Inflammatory macrophage (primary cell): ENCODE measurements at regions not wholly inside any gene's neighbourhood (a gene's known extent, or its start where the extent isn't known, plus 50 kb on each side); places are given as distances from the start of the nearest gene placed in this dataset.
"Not testable (repeated sequence)": the region's sequence is repeated elsewhere in the genome, so short reads cannot be mapped to it uniquely, and the experiment has no call there.

Experiments used
- DNase-seq, 2 donors: peaks; one replicate each; pipeline ENCODE4 v3.0.0-alpha.2; 2020 to 2022

DNA sequence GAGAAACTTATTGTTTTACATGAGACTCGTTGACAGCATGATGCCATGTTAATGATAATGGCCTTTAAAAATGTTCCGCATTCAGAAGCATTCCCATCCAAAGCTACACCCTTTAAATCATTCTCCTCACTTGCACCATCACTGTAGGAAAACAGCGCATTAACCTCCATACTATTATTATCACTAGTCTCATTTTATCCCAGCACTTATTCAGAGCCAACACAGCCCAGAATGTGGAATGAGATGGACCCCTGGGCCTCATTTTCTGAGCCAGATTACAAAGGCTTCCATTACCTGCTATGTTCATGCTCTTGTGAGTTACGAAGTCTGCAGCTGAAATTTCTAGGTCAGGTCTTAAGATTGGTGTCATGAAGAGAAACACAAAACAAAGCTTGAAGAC is 159.4 kb downstream of the HS3ST3A1 start:
- DNase-seq: no peak

DNA sequence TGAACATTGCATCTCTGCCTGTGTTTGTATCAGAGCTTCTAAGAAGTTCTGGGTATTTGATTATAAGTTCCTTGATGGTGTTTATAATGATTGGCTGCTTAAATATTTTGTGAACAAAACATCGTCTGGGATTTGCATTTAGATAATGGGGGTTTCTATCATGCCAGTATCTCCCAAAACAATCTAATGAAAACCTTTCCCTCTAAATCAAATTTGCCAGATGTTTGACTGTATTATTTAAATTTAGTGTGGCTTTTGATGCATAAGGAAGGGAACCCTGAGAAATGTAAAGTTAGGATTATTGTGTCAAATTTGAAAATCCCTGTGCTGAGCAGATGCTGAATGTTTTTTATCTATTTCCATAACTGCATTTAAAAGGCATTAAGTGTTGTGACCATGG is 159.9 kb downstream of the HS3ST3A1 start:
- no peak for DNase-seq

DNA sequence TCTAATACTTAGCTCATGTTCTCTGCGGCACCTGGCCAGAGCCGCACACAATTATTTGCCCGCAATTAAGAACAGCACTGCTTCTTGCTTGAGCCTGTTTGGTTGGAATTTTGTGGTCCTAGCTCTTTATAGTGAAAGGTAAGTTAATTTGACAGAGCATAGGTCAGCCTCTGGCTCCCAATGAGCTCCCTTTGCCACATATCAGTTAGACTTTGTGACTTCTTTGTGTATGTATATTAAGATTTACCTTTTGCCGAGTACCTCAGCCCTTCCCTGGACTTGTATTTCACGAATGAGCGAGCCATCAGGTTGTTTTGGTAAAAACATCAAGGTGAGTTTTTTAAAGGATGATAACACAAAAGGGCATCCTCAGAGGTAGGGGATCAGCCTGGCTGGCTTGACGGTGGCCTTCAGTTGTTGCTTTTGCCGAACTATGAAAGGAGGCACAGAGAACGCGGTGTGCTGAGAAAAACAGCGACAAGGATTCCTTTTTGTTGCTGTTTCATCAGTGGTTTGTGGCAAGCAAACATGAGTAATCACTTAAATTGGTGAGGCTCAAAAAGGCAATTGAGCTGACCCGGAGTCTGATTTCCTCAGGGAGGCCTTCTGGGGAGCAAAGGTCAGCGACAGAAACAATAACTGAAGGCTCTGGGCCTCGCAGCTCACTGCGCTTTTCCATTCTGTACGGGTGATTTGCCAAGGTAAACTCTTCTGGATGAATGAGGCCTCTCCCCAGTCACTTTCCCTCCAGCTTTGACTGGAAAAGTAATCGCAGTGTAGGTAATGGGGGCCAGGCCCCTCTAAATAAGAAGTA is 163.6 kb downstream of the HS3ST3A1 start:
- no peak for DNase-seq

DNA sequence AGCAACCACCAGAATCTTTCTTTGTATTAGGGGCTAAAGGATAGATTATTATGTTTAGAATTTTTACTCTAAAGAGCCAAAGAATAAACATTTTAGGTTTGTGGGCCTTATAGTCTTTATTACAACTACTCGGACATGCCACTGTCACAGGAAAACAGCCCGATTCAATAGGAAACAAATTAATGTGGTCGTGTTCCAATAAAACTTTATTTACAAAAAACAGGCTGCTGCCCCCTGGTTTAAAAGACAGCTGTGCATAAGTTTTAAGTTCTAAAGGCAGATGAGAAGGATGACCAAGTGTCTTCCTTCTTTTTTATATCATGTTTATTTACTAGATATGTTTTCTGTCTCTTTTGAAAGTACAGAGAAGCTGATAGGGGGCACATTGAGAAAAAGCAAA is 166.5 kb downstream of the HS3ST3A1 start:
- DNase-seq: no peak

DNA sequence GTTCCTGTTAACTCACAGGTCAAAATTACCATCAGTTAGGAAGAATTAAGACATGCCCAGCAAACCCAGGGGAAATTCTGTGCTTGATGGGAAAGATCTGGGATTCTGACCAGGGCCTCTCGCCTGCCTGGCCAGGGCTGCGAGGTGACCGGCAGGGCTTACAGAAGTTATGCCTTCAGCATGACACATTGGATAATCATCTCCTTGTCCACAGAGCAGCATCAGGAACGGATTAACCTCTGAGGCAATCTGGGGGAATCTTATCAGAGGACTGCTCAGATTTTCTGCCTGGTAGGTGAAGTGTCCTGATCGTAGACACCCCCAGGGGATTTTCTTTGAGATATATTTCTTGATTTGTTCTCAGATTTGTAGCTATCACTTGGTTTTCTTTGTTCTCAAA is 172.5 kb downstream of the HS3ST3A1 start:
- DNase-seq: no peak

DNA sequence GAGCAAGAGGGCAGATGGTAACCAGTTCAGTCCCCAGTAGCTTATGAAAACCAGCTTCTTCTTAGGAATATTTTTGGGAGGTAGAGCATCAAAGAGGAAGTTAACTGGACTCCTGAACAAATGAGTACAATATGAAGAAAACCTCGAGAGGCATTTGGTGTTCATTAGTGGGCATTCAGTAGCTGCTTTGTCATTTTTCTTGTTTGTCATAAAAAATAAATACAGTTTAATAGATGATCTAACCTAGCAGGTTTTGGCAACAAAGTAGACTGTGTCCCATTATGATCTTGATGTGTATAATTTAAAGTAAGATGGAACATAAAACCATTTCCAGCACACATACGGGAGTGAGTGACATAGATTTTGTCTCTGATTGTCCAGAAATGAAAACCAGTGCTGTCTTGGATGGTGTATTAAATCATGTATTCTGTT is 173.1 kb downstream of the HS3ST3A1 start:
- no peak for DNase-seq

DNA sequence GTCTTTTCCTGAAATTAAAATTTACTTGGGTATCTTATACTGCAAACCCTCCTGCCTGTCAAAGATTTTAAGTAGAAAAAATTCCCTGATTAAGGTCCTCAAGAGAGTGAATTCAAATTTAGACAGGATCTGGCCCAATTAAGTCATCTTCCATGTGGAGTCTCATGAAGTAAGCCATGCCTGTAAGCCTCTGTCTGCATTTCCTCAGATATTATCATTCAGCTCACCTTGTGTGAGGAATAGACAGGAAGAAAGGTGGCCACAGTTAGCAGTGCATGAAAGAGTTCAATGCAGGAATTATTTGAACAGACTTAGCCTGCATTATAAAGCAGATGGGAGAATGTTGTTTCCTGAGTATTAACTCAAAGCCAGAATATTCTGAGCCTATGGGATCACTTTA is 174.7 kb downstream of the HS3ST3A1 start:
- DNase-seq: no peak

DNA sequence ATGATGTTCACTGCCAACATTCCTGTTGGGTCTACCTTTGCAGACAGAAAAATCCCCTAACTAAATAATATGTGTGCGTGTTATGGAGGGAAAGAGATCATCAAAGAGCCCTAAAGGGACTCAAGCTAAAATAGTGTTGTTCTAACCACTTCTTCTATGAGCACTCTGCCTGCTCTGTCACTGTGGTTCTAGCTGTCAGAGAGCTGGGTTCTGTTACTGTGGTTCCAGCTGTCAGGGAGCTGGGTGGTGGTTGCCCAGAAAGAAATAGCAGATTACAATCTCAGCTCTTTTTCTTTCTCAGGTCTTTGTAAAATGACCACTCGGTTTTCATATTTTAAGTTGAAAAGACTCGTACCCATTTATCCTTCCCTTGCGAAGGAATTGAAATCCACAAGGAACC is 176.3 kb downstream of the HS3ST3A1 start:
- DNase-seq: no peak

- no peak for DNase-seq
These were observed 180.1 kb downstream of the HS3ST3A1 start for GRCh38 chr17:13421581-13422130.

DNA sequence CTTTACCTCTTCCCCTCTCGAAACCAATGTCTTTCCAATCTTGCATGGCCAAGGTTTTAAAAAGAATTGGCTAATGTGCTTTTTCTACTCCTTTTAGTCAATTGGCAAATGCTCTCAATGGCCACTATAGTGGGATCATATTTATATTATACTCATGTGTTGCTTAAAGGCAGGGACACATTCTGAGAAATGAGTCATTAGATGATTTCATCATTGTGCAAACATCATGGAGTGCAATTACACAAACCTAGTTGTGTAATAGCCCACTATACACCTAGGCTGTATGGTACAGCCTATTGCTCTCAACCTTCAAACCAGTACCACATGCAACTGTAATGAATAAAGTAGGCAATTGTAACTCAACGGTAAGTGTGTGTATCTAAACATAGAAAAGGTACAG is 180.9 kb downstream of the HS3ST3A1 start:
- peak; percentile 25 to 77 for DNase-seq

- DNase-seq: peak; percentile 35 to 51
These were observed 181.3 kb downstream of the HS3ST3A1 start for GRCh38 chr17:13420418-13420826.

DNA sequence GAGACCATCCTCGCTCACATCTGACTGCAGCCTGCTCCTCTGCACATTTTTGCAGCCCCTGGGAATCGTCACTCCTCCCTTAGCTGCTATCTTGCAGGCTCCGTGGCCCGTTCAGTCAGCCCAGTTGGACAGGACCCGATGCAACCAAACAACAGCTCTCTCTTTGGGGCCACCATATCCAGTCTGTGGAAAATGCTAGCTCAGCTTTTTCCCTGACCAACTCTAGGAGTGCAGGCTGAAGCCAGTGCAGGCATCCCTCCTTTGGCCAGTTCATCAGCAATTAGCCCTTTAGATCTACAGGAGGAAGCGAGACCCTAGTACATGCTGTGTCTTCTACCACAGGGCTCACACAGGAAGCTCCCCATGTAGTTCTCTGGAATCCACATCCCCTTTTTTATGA is 182.1 kb downstream of the HS3ST3A1 start:
- no peak for DNase-seq

DNA sequence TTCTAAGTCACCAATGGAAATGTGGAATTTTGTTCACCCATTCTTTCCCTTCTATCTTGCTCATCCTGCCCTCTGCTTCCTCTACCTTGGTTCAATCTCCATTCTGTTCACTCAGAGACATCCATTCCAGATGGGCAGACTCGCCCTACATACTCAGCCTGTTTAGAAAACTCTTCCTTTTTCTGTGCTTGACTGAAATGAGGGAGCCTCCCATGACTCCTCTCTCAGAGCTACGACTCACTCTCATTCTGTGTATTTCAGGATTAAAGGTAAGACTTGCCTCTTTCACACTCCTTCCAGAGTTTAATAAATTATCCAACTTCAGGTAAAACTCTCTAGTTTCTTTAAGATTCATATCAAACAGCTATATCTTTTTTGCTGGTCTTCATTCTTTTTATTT is 182.8 kb downstream of the HS3ST3A1 start:
- no peak for DNase-seq

GRCh38 chr17:13417381-13417950 is 184.3 kb downstream of the HS3ST3A1 start:
- DNase-seq: no peak

GRCh38 chr17:13416748-13417363 is 184.9 kb downstream of the HS3ST3A1 start:
- no peak for DNase-seq

- peak; percentile 45 to 51 for DNase-seq
These were observed 185.8 kb downstream of the HS3ST3A1 start for GRCh38 chr17:13415871-13416416.

GRCh38 chr17:13415200-13415599 is 186.5 kb downstream of the HS3ST3A1 start:
- DNase-seq: not testable (repeated sequence)

GRCh38 chr17:13413001-13413400 is 188.7 kb downstream of the HS3ST3A1 start:
- no peak for DNase-seq

DNA sequence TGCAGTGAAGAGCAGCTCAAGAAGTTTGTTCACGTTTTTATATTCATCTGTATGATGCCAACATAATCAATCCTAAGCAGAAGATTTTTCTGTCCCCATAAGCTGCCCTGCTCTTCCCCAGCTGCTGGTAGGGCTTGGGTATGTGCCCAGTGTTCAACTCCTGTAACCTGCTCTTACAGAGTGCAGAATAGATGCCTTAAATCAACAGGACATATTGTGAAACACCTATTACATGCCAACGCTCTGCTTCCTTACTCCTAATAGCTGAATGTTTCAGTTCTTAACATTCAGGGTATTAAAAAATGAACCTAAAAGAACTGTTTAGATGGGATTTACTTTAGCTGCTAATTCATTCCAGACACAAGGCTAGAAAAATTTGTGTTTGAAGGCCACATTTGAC is 190.9 kb downstream of the HS3ST3A1 start:
- DNase-seq: no peak

DNA sequence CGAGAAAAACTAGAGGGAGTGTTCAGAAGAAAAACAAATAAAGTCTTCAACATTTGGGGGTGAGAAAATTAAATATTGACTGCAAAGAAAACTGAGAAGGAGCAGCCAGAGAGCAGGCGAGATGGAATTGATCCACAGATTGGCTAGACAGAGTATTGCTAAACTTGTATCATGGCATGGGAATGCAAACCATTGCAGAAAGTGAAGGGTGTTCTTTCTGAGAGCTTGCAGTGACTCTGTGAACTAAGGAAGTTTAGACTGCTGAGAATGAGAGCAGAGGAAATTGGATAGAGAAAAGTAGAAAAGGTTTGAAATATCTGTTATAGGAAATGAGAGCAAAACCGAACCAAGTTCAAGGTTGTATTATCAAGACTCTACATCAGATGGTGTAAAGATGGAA is 191.5 kb downstream of the HS3ST3A1 start:
- DNase-seq: no peak

DNA sequence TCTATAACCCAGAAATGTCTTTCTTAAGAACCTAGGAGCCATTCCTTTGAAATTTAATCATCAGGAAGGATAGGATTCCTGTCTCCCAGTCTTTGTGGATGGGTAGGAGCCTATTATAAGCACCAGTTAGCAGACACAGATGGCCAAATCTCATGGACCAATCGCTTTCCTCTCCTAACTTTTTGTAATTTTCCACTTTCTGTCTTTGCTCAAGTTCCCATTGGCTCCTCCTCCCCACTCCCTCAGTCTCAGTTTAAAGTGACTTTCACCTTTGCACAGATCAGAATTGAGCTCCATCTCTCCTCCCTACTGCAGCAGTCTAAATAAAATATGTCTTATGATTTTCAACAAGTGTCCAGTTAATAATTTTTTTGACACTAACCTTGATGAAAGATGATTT is 192.3 kb downstream of the HS3ST3A1 start:
- no peak for DNase-seq

DNA sequence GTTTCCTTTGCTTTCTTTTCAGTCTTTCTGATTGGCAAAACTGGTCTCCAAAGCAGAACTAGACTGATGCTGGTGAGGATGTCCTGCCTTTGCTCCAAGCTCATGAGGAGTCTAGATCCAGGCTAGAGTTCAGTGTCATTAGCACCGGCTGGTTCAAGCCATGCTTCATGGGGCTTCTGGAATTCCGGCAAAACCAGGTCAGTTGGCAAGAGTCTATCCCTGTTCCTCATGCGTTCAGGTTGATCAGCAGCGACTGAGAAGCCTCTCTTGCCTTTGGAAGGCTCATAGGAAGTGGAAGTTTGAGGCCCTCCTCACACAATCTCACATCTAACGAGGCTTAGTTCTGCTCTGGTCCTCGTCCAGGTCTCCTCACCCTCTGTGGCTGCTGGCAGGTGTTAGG is 194.3 kb downstream of the HS3ST3A1 start:
- DNase-seq: no peak

- DNase-seq: no peak
These were observed 195.9 kb downstream of the HS3ST3A1 start for GRCh38 chr17:13405807-13406206.
